ENCODE measurements at regions not wholly inside any gene's neighbourhood (a gene's known extent, or its start where the extent isn't known, plus 50 kb on each side); places are given as distances from the start of the nearest gene placed in this dataset.

GRCh38 chr3:35081899-35082298, 557.4 kb upstream of the ARPP21 start:
- intact Hi-C loops (cut with DNase I), result no loop called here
- WGBS, 4 donors, result 92 to 95% (median 94%) methylated on average over 1 of the region's 1 CpG
- no peak for ATAC-seq

GRCh38 chr3:35088943-35089342, 550.4 kb upstream of the ARPP21 start:
- no peak for TF ChIP-seq CTCF (IDR thresholded peaks at IDR 0.05)
- TF ChIP-seq POLR2A (IDR thresholded peaks at IDR 0.05), result no peak
- 62 to 100% (median 82%) methylated on average over 1 of the region's 1 CpG for WGBS, 4 donors
- H3K36me3 ChIP-seq, result no peaks in the 10 kb centered on the region
- H3K27ac ChIP-seq, result no peak overlapping the region
- H3K4me3 ChIP-seq, result no peak overlapping the region
- no peaks in the 10 kb centered on the region for H3K4me1 ChIP-seq
- no peaks in the 10 kb centered on the region for H3K27me3 ChIP-seq
- intact Hi-C loops (cut with DNase I), result no loop called here
- H3K9me3 ChIP-seq, result peaks cover 0 to 34% (median 12%) of the 10 kb centered on the region in 12 donors
- ATAC-seq (no peak), DNase-seq (no peak)

More at GRCh38 chr3:35081899-35082298, 557.4 kb upstream of the ARPP21 start:
- H3K36me3 ChIP-seq, result no peaks in the 10 kb centered on the region
- H3K4me1 ChIP-seq, result no peaks in the 10 kb centered on the region
- H3K9me3 ChIP-seq, result peaks cover 0 to 2% (median 0%) of the 10 kb centered on the region in 12 donors
- no peaks in the 10 kb centered on the region for H3K27me3 ChIP-seq
- TF ChIP-seq POLR2A (IDR thresholded peaks at IDR 0.05) (no peak), CTCF (IDR thresholded peaks at IDR 0.05) (no peak)
- H3K4me3 ChIP-seq, result no peak overlapping the region
- DNase-seq, result no peak
- no peak overlapping the region for H3K27ac ChIP-seq

GRCh38 chr3:35114686-35115085, 524.6 kb upstream of the ARPP21 start:
- intact Hi-C loops (cut with DNase I), result no loop called here
- Histone ChIP-seq H3K9me3 (no peaks in the 10 kb centered on the region), H3K27ac (no peak overlapping the region), H3K4me3 (no peak overlapping the region), H3K27me3 (no peaks in the 10 kb centered on the region), H3K36me3 (no peaks in the 10 kb centered on the region), H3K4me1 (no peaks in the 10 kb centered on the region)
- ATAC-seq, result no peak
- 90 to 98% (median 94%) methylated on average over 3 of the region's 3 CpGs for WGBS, 4 donors
- no peak for DNase-seq
- no peak for TF ChIP-seq CTCF (IDR thresholded peaks at IDR 0.05)
- TF ChIP-seq POLR2A (IDR thresholded peaks at IDR 0.05), result no peak

GRCh38 chr3:35120026-35120425, 519.3 kb upstream of the ARPP21 start:
- no peak for TF ChIP-seq POLR2A (IDR thresholded peaks at IDR 0.05)
- no peak for TF ChIP-seq CTCF (IDR thresholded peaks at IDR 0.05)
- no peak for ATAC-seq
- no peaks in the 10 kb centered on the region for H3K36me3 ChIP-seq

More at GRCh38 chr3:35120026-35120425, 519.3 kb upstream of the ARPP21 start:
- no peak overlapping the region for H3K4me3 ChIP-seq
- intact Hi-C loops (cut with DNase I), result no loop called here
- no peaks in the 10 kb centered on the region for H3K9me3 ChIP-seq
- no peak overlapping the region for H3K27ac ChIP-seq
- no peaks in the 10 kb centered on the region for H3K4me1 ChIP-seq
- no peaks in the 10 kb centered on the region for H3K27me3 ChIP-seq
- no peak for DNase-seq
